ENCODE measurements at regions not wholly inside any gene's neighbourhood (a gene's known extent, or its start where the extent isn't known, plus 50 kb on each side); places are given as distances from the start of the nearest gene placed in this dataset.

DNA sequence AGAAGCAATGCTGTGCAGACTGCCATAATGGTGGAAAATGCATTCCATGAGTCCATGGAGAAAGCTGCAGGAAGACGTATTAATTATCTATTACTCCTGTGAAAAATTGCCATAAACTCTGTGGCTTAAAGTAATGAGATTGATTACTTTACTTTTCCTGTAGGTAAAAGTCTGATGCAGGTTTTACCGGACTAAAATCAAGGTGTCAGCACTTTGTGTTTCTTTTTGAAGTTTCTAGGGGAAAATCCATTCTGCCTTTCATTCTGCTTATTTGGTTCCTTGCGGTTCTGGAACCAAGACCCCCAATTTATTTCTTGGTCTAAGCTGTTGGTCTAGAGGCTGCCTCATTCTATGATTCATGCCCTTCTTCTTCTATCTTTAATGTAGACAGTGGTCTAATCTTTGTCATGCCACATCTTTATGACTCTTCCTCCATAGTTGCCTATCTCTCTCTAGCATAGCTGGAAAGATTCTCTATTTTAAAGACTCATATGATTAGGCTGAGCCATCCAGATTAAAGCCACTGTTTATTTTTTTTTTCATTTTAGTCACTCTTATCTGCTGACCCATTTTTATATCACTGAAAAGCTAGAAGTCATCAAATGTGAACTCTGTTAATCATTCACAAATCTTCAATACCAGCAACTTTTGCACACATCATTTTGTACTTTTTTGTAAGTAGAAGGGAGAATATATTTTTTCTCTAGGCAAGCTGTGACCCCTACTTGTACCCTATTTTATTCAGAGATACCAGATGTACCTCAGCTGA is 2056.4 kb downstream of the PCDH7 start:
- no peaks in the 10 kb centered on the region for H3K36me3 ChIP-seq
- H3K27me3 ChIP-seq = no peaks in the 10 kb centered on the region
- ATAC-seq (ENCODE audit: low FRiP score in 2 of 2) (no peak), DNase-seq (no peak)
- 80% methylated on average over 3 of the region's 3 CpGs for WGBS, 2 donors
- H3K4me3 ChIP-seq = no peak overlapping the region
- TF ChIP-seq POLR2AphosphoS5 (IDR thresholded peaks at IDR 0.05) = no peak
- no peak for TF ChIP-seq EP300 (IDR thresholded peaks at IDR 0.05)
- TF ChIP-seq, protein P1, sequence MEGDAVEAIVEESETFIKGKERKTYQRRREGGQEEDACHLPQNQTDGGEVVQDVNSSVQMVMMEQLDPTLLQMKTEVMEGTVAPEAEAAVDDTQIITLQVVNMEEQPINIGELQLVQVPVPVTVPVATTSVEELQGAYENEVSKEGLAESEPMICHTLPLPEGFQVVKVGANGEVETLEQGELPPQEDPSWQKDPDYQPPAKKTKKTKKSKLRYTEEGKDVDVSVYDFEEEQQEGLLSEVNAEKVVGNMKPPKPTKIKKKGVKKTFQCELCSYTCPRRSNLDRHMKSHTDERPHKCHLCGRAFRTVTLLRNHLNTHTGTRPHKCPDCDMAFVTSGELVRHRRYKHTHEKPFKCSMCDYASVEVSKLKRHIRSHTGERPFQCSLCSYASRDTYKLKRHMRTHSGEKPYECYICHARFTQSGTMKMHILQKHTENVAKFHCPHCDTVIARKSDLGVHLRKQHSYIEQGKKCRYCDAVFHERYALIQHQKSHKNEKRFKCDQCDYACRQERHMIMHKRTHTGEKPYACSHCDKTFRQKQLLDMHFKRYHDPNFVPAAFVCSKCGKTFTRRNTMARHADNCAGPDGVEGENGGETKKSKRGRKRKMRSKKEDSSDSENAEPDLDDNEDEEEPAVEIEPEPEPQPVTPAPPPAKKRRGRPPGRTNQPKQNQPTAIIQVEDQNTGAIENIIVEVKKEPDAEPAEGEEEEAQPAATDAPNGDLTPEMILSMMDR (IDR thresholded peaks at IDR 0.05) = no peak
- TF ChIP-seq POLR2A (IDR thresholded peaks at IDR 0.05) = no peak
- H3K9me3 ChIP-seq = no peaks in the 10 kb centered on the region
- H3K27ac ChIP-seq = no peak overlapping the region
- H3K4me1 ChIP-seq = no peaks in the 10 kb centered on the region

DNA sequence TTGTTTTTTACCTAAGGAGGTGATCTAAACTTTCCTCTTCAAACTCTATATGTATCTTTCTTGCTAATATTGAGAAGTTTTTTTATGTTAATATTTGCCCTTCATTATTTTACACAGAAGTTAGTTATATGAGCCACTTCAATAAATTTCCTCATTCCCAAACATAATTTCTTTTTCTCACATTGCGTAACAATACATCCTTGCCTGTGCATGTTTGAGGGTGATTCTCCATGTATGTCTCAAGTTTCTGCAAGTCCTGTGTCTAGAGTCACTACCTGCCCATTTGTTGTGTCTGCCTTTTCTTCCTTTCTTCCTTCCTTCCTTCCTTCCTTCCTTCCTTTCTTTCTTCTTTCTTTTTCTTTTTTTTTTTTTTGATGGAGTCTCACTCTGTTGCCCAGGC is 2057.9 kb downstream of the PCDH7 start:
- no peak for TF ChIP-seq EP300 (IDR thresholded peaks at IDR 0.05)
- TF ChIP-seq POLR2A (IDR thresholded peaks at IDR 0.05) = no peak
- TF ChIP-seq POLR2AphosphoS5 (IDR thresholded peaks at IDR 0.05) = no peak
- TF ChIP-seq, protein P1 (IDR thresholded peaks at IDR 0.05) = no peak
- Histone ChIP-seq H3K4me3 (no peak overlapping the region), H3K4me1 (no peaks in the 10 kb centered on the region), H3K27me3 (no peaks in the 10 kb centered on the region), H3K36me3 (no peaks in the 10 kb centered on the region), H3K27ac (no peak overlapping the region), H3K9me3 (no peaks in the 10 kb centered on the region)
- ATAC-seq (ENCODE audit: low FRiP score in 2 of 2) (no peak), DNase-seq (no peak)
- WGBS, 2 donors = 84 to 88% methylated on average over 1 of the region's 1 CpG

- ATAC-seq (ENCODE audit: low FRiP score in 2 of 2) (no peak), DNase-seq (no peak)
- Histone ChIP-seq H3K27me3 (no peaks in the 10 kb centered on the region), H3K27ac (no peak overlapping the region), H3K4me1 (no peaks in the 10 kb centered on the region), H3K9me3 (no peaks in the 10 kb centered on the region), H3K36me3 (no peaks in the 10 kb centered on the region), H3K4me3 (no peak overlapping the region)
- 81 to 82% methylated on average over 1 of the region's 1 CpG for WGBS, 2 donors
- TF ChIP-seq POLR2A (IDR thresholded peaks at IDR 0.05) (no peak), POLR2AphosphoS5 (IDR thresholded peaks at IDR 0.05) (no peak), EP300 (IDR thresholded peaks at IDR 0.05) (no peak)
- TF ChIP-seq, protein P1 (IDR thresholded peaks at IDR 0.05) = no peak
Observed at GRCh38 chr4:32778938-32779337, 2058.8 kb downstream of the PCDH7 start.

GRCh38 chr4:32789026-32789608 is 2068.9 kb downstream of the PCDH7 start:
- no peak for DNase-seq
- Histone ChIP-seq H3K27me3 (no peaks in the 10 kb centered on the region), H3K4me1 (no peaks in the 10 kb centered on the region), H3K36me3 (no peaks in the 10 kb centered on the region), H3K27ac (no peak overlapping the region), H3K9me3 (no peaks in the 10 kb centered on the region), H3K4me3 (no peak overlapping the region)
- no peak for ATAC-seq (ENCODE audit: low FRiP score in 2 of 2)
- TF ChIP-seq EP300 (IDR thresholded peaks at IDR 0.05) (no peak), POLR2A (IDR thresholded peaks at IDR 0.05) (no peak), POLR2AphosphoS5 (IDR thresholded peaks at IDR 0.05) (no peak)
- TF ChIP-seq, protein P1 (IDR thresholded peaks at IDR 0.05) = no peak

- Histone ChIP-seq H3K27ac (no peak overlapping the region), H3K9me3 (no peaks in the 10 kb centered on the region), H3K4me3 (no peak overlapping the region), H3K4me1 (no peaks in the 10 kb centered on the region), H3K27me3 (no peaks in the 10 kb centered on the region), H3K36me3 (no peaks in the 10 kb centered on the region)
- no peak for TF ChIP-seq EP300 (IDR thresholded peaks at IDR 0.05)
- ATAC-seq (ENCODE audit: low FRiP score in 2 of 2) = no peak
- no peak for DNase-seq
- WGBS, 2 donors = 67 to 68% methylated on average over 1 of the region's 1 CpG
Observed at GRCh38 chr4:32790803-32791202, 2070.6 kb downstream of the PCDH7 start.
